Fibroblast of mammary gland (primary cell): ENCODE measurements at regions not wholly inside any gene's neighbourhood (a gene's known extent, or its start where the extent isn't known, plus 50 kb on each side); places are given as distances from the start of the nearest gene placed in this dataset.

Experiments used
- DNase-seq: peaks from one replicate; pipeline ENCODE4 v3.0.0-alpha.2; 2010; ENCODE audit warnings: low read depth
- H3K4me3 ChIP-seq: 2 replicates; pipeline ENCODE4 v1.5.1; 2011; ENCODE audit warnings: low read depth, mild to moderate bottlenecking, low read length, moderate library complexity; ENCODE audit not compliant: control insufficient read depth
- CTCF ChIP-seq: conservative IDR thresholded peaks from 2 replicates; pipeline ENCODE4 v1.5.1; 2011; ENCODE audit warnings: low read depth, low read length, inconsistent platforms; ENCODE audit not compliant: control insufficient read depth, insufficient read depth

GRCh38 chr18:78701771-78702396 is 277.7 kb upstream of the SALL3 start:
- no peak overlapping the region for H3K4me3 ChIP-seq
- no peak for DNase-seq
- TF ChIP-seq CTCF, result no peak

- no peak for TF ChIP-seq CTCF
- no peak overlapping the region for H3K4me3 ChIP-seq
- no peak for DNase-seq
Observed at GRCh38 chr18:78703291-78703690, 276.3 kb upstream of the SALL3 start.

GRCh38 chr18:78704971-78705461 is 274.6 kb upstream of the SALL3 start:
- H3K4me3 ChIP-seq, result no peak overlapping the region
- TF ChIP-seq CTCF, result no peak
- no peak for DNase-seq

GRCh38 chr18:78709261-78709809 is 270.3 kb upstream of the SALL3 start:
- H3K4me3 ChIP-seq, result no peak overlapping the region
- no peak for DNase-seq
- TF ChIP-seq CTCF, result no peak

GRCh38 chr18:78711316-78711715 is 268.3 kb upstream of the SALL3 start:
- no peak overlapping the region for H3K4me3 ChIP-seq
- DNase-seq, result no peak
- no peak for TF ChIP-seq CTCF

- no peak overlapping the region for H3K4me3 ChIP-seq
- DNase-seq, result no peak
- no peak for TF ChIP-seq CTCF
Observed at GRCh38 chr18:78711971-78712370, 267.6 kb upstream of the SALL3 start.
